GM12878 (cell line): ENCODE measurements at regions not wholly inside any gene's neighbourhood (a gene's known extent, or its start where the extent isn't known, plus 50 kb on each side); places are given as distances from the start of the nearest gene placed in this dataset.

Experiments
- BCLAF1 ChIP-seq: fragments of 450-650 bp; IDR thresholded peaks from 2 replicates; pipeline ENCODE4 v1.6.1; 2017; ENCODE audit warnings: antibody characterized with exemption, mild to moderate bottlenecking, moderate library complexity
- HDGF ChIP-seq: fragments of 450-650 bp; IDR thresholded peaks from 2 replicates; pipeline ENCODE4 v1.6.1; 2016; ENCODE audit warnings: antibody characterized with exemption
- MYB ChIP-seq: fragments of 150-350 bp; IDR thresholded peaks from 2 replicates; pipeline ENCODE4 v1.6.1; 2014; ENCODE audit warnings: mild to moderate bottlenecking, low read depth, low read length, borderline replicate concordance
- SIX5 ChIP-seq: IDR thresholded peaks from 2 replicates; pipeline ENCODE4 v1.6.1; 2011; ENCODE audit warnings: mild to moderate bottlenecking, low read depth, low read length, moderate library complexity; ENCODE audit not compliant: severe bottlenecking
- ZBTB11 ChIP-seq: fragments of 450-650 bp; formaldehyde crosslinking; IDR thresholded peaks from 2 replicates; pipeline ENCODE4 v1.5.0; 2022; ENCODE audit warnings: mild to moderate bottlenecking, missing genetic modification characterization
- ZNF592 ChIP-seq: fragments of 450-650 bp; IDR thresholded peaks from 2 replicates; pipeline ENCODE4 v1.6.1; 2017; ENCODE audit warnings: mild to moderate bottlenecking, moderate library complexity

- no peak for TF ChIP-seq ZBTB11 (CRISPR knock-in tag)
- no peak for TF ChIP-seq SIX5
- no peak for TF ChIP-seq HDGF
- no peak for TF ChIP-seq MYB
- TF ChIP-seq BCLAF1, result no peak
- no peak for TF ChIP-seq ZNF592
- TF ChIP-seq, all 136 proteins: peak for 0
Observed at GRCh38 chr22:27083610-27084009, 426.2 kb downstream of the MIAT start (continued).
